Eye (tissue), 1 donor: ENCODE measurements at regions not wholly inside any gene's neighbourhood (a gene's known extent, or its start where the extent isn't known, plus 50 kb on each side); places are given as distances from the start of the nearest gene placed in this dataset.
A peak's percentile ranks its signal among the peaks of the same experiment; 100 is the strongest.

ENCODE experiments used
- DNase-seq: peaks from one replicate; pipeline ENCODE4 v3.0.0-alpha.2; 2015

DNA sequence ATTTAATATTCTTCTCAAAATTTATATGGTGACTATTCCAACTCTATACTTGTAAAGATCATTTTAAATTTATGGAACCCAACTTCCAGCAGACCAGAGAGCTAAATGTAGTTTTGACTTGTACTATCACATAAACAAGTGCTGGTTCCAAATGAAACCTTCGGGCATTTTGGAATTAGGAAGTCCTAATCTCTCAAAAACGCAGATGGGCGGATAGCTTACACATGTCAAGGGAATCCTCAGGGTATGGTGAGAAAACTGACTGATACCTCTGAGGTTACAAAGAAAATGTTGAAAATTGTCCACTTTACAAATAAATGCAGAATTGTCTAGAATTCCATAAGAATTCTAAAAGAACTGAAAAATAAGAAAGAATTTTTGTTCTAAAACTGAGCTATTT is 224.1 kb downstream of the SS18 start:
- DNase-seq = no peak

DNA sequence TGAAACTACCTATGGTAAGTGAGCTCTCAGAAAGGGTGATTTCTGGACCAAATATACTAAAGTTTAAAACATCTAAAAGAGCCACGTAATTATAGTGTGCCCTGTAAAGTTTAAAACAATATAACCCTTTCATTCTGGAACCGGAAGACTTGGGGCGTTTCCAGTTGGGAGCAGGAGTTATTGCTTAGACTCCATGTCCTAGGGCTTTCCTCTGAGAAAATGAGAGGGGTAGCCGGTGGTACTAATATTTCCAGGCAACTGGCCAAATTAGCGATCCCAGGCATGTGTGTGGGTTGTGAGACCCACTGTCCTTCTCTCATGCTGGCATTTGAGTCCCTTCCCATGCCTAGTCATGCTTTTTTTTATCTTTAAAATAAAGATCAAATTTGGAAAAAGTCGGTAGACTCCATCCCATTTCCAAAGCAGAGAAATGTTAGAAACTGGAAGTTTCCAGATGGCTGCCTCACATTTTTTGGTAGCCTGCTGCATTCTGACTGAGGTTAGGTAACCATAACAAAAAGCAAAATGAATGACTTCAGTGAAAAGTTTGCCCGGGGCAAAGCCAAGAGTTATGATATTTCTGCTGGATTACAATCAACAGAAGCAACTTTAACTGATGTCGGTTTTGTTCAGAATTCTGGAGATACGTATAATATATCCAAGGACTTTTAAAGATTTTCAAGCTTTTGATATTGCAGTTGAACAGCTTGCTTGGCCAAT is 227.4 kb downstream of the SS18 start:
- DNase-seq = no peak

DNA sequence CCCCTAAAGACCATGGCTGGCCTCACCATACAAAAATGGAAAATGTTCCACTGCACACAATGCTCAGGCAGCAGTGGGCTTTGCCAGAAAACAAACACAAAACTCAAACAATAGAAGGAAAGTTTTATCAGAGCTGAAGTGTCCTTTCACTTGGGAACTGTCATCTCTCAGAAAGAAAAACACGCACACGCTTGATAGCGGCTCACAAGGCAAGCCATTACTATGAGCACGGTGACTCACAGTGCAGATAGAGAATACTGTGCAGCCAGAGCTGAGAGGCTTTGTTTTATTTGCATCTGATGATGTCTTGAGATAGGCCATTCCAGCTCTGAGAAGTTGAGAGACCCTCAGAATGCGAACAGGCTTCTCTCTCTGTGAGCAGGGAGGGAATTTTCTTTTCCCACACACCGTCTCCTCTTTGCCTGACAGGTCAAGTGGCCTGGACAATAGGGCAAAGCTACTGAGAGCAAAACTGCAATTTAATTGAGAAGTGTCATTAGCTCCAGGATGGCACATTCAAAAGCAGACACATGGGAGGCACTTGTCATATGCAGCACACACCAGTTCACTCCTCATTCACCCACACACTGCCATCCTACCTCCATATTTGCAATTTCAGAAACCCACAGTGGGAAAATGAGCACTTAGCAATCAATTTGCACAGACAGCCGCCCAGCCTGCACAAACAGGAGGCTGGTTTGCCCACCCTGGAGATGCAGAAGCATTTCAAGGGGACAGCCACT is 236.6 kb downstream of the SS18 start:
- DNase-seq = no peak

DNA sequence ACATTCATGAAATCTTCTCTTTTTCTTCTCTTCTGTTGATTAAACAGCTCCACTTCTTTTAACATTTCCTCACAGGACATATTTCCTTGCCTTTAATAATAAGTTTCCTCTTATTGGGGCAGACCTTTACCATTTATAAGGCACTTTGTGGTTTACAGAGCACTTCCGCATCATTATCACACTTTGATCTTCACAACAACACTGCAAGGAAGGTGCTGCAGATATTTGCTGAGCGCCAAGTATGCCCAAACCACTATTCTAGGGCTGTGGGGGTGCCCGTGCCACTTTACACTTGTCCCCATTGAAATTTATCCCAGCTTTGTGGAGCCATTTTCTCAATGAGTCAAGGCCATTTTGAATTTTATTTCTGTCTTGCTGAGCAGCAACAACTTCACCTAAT is 246.6 kb downstream of the SS18 start:
- no peak for DNase-seq

DNA sequence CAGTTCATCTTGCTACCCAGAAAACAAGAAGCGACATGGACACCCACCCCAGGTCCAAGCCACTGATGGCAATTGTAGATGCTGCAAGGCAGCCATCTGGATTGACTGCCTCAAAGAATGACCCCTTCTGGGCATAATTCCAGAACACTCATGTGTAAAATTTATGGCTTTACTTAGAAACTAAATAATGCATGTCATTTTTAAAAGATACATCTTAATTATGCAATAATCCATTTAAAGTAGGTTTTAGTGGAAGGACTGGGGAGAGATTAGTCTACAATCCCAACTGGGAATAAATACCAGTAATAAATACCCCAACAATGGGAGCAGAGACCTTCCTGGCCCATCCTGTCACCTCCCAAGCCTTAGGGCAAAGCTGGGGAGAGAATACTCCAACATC is 247.7 kb downstream of the SS18 start:
- DNase-seq = no peak

DNA sequence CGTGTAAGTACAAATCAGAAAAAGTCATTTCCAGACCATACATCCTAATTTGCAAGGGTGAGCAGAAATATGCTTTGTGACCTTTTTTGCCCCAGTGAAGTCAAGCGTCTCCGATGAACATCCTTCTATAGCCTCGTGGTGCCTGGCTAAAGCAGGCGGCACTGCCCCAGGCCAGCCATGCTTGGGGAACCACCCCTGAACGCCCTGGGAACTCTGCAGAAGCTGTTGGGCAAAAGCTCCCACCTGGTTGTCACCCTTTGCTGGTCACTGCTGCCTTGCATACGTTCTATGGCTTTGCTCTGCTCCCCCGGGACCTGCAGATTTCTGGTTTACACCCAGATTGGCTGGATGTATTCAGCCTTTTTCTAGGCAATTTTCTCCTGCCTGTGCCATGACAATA is 256.4 kb downstream of the SS18 start:
- DNase-seq = no peak

DNA sequence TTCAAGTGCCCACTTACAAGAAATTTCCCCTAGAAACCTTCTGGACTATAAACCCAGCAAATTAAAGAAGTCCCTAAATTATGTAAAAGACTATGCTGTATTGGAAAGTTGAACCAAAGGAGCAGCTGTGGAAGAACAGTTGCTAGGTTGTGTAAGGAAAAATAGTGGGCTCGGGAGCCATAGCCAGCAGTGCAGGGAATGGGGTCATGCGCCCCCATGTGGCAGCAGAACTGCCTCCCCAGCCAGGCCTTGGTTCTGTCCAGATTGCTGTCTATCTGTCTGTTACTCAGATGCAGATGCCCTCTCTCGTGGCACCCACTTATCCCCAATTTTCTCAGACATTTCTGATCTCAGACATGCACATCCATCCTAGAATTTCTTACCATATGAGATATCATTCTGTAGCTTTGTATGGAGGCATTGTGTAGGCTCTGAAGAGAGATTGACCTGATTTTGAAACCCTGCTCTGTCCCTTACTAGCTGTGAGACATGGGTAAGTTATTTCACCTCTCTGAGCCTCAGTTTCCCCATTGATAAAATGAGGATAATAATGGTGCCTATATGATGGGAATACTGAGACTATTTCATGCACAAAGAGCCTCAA is 258.3 kb downstream of the SS18 start:
- DNase-seq = peak; percentile 85

DNA sequence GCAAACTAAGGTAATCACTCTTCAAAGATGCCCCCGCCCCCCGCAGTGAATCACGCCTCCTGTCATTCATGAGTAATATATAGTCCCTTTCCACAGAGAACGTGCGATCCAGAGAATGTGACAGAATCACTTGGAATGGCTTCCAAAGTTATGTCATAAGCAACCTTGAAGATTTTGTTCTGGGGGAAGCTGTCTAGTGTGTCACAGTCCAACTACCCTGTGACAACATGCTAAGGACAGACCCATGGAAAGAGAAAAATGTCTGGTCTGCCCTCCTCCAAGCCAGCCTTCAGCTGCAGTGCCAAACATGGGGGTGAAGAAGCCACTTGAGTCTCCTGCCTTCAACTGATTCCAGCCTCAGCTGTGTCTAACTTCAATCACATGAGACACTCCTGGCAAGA is 259.1 kb downstream of the SS18 start:
- DNase-seq = no peak

DNA sequence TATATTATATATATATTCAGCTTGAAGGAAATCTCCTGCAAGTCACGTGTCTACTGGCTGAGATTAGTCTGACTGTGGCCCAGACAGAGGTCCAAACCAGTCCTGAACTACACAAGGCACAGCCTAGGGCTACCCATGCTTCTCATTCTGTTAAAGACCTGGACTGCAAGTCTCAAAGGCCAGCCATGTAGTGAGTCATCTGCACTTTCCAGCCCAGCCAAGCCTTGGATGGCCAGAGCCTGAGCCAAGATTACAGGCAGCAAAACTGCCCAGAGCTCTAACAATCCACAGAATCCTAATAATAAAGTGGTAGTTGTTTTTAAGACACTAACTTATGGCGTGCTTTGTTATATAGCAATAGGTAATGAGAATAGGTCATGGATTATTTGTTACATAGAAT is 259.6 kb downstream of the SS18 start:
- no peak for DNase-seq

DNA sequence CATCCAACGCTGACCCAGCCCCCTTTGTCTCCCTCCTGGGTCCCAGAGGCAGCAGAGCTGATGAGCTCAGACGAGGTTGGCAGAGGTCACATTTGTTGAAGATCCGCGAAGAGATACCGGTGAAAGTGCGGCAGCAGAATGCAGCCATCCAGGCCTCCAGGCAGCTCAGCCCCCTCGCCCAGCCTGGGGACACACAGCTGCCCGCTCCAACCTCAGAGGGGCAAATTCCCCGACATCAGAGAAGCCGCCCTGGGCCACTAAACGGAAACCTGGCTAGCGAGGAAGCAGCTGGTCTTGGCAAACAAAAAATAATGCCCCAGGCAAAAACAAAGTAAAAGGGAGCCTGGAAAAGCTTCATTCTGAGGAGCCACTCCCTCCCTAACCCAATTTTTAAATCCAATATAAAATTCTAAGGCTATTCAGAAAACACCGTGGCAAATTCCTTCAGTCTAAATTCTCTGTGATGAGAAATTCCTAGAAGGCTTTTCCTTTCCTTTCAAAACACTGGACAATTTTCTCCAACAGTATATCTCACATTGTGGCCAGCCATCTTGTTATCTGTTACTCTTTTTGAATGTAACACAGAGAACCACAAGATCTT is 262.4 kb downstream of the SS18 start:
- peak; percentile 54 for DNase-seq

DNA sequence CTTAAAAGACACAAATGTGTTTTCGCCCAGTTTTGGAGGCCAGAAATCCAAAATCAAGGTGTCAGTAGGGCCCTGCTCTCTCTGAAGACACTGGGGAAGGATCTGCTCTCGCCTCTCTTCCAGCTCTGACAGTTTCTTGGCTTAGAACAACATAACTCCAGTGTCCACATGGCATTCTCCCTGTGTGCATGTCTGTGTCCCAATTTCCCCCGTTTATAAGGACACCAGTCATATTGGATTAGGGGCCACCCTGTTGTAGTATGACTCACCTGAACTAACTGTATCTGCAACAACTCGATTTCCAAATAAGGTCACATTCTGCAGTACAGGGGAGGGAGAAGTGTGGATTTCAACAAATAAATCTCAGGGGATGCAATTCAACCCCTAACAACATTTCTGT is 263.2 kb downstream of the SS18 start:
- DNase-seq = no peak

DNA sequence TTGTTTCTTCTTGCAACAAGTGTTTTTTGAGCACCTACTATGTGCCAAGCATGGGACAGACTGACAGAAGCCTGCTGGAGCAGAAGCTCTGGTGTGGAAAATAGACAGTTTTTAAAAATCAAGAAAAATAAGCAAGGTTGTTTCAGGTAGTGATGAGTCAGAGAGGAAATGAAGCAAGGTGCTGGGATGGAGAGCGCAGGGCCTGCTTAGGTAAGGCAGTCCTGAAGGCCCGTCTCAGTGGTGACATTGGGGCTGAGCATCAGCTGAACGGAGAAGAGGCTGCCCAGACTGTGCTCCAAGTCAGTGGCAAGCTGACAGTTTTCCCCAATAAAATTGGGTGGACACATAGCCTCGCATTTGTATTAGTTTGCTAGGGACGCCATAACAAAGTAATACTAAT is 263.6 kb downstream of the SS18 start:
- DNase-seq = no peak

DNA sequence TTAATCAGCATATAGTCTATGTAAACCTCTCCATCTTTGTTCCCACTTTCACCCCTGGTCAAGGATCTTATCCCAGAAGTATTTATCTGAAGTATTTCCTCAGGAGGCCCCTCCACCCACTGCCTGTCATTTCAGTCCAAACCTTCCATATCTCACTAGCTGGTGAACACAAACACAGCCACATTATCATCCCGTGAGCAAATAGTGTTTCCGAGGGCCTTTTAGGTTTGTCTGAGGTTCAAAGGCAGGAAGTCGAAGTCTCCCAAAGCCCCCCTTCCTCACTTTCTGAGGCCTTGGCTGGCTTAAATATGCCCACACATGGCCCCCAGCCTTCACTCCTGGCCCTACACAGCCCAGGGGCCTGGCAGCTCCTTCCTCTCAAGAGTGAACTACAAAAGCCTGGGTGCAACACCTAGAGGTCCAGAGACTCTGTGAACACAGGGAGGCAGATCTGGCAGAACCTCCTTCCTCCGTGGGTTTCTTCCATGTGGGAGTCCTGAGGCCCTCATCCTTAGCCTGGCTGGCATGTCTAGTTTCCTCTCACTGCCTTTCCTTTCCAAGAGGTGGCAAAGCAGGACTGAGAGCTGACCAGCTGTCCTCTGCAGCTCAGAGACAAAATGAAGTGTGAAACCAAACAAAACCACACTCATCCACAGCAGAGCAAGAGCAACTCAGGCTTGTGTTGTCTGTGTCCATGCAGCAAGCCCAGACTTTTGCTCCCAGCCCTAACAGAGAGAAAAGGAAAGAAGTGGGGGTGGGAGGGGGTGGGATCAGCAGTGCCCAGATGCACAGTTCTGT is 264.2 kb downstream of the SS18 start:
- DNase-seq = no peak

DNA sequence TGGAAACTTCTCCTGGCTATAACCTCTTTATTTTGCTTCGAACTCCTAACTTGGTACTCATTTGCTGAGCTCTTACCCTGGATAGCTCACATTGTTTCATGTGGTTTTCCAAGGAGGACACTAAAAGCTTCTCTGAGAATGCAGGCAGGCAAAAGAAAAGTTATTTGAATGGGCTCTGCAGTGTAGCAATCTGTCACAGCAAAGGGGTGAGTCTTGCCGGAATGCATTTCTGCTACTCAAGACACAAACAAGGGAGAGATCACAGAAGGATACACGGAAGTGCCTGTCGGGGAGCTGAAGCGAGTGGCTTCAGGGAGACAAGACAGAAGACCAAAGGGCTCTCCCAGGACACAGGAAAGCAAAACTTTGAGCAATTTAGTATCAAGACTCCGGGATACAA is 265.4 kb downstream of the SS18 start:
- DNase-seq = no peak

DNA sequence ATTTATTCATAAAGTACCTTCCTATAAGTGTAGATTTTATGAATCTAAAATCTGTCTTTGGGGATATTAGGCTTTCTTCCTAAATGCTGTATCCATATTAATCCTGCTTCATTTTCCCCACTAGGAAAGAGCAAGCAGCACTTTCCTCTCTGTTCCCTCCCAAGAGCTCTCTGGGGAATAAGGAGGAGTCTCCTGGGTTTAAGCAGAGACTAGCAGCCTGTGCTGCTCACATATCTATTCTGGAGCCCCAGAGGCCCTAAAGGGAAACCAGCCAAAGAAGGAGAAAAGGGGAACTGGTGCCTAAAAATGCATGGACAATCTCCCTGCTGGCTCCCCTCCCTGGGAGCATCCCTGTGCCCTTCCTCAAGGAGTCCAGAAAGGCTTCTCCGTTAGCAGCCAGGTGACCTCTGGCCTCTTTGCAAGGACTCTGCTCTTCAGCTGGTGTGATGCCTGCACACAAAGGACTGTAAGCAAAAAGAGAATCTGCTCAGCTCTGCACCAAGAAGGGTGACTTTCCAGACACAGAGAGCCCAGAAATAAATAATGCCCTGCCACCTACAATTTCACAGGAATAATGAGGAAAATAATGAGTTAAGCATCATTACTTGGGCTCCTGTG is 270.6 kb downstream of the SS18 start:
- no peak for DNase-seq

DNA sequence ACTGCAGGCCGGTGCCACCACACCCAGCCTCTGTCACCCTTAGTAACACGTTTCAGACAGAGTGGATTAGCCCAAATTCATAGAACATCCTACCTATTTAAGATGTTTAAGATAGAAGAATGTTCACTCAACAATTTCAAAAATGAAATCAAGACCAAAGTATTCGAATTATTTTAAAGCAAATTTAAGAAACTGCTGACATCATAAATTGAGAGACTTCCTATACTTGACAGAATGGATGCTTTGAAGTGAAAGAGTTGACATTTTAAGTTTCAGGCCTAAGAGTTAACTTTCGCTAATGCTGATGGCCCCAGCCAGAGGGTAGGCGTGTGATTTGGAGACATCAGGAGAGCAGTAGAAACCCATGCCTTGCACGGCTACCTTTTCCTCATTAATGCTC is 271.9 kb downstream of the SS18 start:
- no peak for DNase-seq

DNA sequence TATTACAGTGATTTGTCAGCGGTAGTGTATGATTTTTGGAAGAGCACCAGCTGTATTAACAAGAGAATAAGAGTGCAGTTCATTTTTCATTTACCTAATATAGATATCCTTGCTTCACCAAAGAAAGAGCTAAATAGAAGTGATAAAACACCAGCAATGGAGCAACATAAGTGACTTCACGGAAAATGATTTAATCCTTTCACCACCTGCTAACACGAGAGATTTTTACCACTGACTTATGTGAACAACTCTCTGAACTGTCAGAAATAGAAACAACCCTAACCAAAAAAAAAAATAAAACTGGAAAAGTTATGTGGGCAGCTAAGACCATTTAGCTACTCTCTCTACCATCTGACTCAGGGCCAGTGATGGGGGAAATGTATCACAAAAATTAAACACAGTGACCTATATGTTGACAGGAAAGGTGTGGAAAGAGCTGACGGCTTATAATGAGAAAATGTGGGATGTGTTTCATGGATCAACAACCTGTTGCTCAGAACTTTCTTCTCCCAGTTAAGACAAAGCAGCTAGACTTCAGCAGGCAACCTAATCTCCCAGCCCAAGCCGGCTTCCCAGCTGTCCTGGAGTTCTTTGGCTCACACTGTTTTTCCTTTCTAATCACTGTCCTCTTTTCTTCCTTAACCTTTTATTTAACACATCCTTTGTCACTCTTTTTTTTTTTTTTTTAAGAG is 272.7 kb downstream of the SS18 start:
- DNase-seq = no peak

DNA sequence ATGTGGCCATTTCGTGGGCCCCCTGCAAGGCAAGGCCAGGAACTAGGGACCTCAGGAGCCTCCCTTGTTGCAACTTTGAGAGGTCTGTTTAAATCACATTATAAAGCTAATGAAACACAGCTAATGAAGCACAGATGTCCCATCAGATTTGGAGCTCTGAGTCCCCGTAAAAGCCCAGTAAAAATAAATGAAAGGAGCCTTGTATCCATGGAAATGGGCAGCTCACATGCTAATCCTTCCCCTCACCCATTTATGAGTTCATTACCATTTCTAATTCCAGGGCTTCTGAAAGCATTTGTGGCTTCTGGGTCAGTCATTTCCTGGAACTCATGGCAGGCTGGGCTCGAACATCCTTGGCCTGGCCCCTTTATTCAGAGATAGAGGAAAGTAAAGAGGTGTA is 274.8 kb downstream of the SS18 start:
- no peak for DNase-seq

DNA sequence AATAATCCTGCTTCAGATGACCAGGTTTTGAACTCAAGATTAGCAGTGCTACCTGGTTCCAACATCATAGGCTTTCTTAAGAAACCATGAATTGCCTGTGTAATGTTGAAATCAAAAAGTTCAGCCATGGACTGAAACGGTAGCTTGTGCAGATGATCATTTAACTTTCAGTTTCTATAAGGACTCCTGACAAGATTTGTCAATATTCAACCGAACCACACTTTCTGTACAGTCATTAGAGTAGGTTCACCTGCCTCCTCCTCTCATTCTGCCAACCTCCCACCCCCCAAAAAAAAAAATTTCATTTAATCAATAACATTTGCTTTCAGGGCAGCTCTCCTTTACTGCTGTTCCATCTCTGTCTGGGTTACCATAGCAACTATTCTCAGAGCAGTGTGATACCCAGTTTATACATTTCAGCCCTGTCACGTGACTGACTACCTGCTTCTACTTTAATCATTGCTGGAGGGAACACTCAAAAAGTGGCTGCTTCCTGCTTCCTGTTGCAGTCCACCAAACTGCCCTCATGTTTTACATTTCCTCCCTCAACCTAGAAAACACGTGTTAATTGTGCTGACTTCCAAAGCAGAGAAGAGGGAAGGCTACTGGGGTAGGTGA is 275.5 kb downstream of the SS18 start:
- DNase-seq = peak; percentile 50

DNA sequence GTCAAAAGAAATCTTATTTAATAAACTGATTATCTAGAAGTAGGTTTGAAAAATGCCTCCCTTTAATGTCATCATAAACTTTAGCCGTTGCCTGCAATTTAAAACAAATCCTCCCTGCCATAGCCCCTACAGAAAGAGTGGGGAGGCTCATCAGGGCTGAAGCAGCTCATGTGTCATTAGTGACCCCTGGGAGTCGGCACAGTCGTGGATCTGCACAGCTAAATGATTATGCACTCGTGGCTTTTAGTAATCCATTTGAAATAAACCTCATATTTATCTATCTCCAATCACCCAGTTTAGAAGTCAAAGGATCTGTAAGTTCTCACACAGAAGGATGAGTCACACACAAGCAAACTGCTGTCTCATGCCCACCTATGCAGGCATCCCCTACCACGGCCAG is 277.3 kb downstream of the SS18 start:
- DNase-seq = no peak

DNA sequence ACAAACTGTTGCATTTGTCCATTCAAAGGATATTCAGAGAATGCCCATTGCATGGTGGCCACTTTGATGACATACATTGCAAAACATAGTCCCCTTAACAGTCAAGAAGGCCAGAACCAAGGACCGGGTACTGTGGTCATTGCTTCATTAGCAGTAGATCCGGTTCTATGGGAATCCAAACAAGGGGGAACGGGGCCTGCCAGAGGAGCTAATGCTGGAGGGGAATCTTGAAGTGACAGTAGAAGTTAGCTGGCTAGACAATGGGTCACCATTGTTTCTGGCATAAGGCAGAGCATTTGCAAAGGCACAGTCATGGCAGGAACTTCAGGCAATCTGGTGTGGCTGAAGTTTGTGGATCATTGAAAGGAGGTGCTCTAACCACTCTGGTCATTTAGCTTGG is 279.7 kb downstream of the SS18 start:
- no peak for DNase-seq

DNA sequence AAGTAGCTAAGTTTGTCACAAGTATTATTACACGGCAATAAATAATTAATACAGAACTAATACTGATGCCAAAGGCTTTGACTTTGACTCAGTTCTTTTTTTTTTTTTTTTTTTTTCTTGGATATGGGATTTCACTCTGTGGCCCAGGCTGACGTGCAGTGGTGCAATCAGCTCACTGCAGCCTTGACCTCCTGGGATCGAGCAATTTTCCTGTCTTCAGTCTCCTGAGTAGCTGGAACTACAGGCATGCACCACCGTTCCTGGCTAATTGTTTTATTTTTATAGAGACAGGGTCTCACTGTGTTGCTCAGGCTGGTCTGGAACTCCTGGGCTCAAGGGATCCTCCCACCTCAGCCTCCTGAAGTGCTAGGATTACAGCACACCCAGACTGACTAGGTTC is 284.5 kb downstream of the SS18 start:
- DNase-seq = no peak
